ENCODE measurements at regions not wholly inside any gene's neighbourhood (a gene's known extent, or its start where the extent isn't known, plus 50 kb on each side); places are given as distances from the start of the nearest gene placed in this dataset.

DNA sequence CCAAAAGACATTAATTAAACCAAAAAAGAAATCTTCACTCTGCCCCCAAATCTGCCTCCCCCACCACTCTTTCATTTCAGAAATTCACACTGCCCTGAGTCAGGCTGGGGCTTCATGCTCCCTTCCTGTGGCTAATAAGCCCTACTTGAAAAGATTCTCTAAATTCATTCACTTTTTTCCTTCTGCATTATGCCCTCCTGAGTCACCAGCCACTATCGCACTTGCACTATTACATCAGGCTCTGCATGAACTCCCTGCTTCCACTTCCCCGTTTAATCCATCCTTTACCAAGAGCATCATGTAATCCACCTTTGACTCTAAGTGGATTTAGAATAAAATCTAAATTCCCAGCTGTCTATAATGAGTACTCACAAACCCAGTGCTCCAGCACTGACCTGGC is 295.4 kb upstream of the KLF3 start:
- Histone ChIP-seq H3K4me1 (peaks cover 5 to 45% (median 15%) of the 10 kb centered on the region in 3 donors), H3K27me3 (no peaks in the 10 kb centered on the region), H3K9me3 (no peaks in the 10 kb centered on the region), H3K36me3 (no peaks in the 10 kb centered on the region), H3K4me3 (no peak overlapping the region), H3K27ac (no peak overlapping the region)
- WGBS, 2 donors, result 59 to 63% methylated on average over 2 of the region's 2 CpGs
- TF ChIP-seq, protein P1, sequence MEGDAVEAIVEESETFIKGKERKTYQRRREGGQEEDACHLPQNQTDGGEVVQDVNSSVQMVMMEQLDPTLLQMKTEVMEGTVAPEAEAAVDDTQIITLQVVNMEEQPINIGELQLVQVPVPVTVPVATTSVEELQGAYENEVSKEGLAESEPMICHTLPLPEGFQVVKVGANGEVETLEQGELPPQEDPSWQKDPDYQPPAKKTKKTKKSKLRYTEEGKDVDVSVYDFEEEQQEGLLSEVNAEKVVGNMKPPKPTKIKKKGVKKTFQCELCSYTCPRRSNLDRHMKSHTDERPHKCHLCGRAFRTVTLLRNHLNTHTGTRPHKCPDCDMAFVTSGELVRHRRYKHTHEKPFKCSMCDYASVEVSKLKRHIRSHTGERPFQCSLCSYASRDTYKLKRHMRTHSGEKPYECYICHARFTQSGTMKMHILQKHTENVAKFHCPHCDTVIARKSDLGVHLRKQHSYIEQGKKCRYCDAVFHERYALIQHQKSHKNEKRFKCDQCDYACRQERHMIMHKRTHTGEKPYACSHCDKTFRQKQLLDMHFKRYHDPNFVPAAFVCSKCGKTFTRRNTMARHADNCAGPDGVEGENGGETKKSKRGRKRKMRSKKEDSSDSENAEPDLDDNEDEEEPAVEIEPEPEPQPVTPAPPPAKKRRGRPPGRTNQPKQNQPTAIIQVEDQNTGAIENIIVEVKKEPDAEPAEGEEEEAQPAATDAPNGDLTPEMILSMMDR (IDR thresholded peaks at IDR 0.05), result no peak
- TF ChIP-seq POLR2A (IDR thresholded peaks at IDR 0.05), result no peak
- intact Hi-C loops (cut with DNase I), result no loop called here
- DNase-seq, result no peak

DNA sequence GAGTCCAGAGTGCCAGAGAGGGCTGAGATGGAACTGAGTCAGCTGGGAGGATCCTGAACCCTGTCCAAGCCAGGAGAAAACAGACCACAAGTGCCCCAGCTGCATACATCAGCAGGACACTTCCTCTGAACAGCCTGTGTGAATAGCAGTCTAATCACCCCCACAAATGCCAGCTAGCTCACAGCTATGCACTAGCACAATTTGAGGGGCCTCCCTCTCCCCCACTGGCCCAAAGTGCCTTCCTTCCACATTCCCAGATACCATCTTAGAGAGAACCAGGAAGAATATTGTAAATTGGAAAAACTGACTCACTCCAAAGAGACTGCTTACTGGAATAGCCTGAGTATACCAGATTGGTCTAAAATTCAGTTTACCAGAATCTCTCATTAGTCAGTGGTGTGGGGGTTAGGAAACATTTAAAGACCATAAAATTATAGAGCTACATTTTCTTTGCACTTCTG is 292.6 kb upstream of the KLF3 start:
- peaks cover 5 to 27% (median 11%) of the 10 kb centered on the region in 3 donors for H3K4me1 ChIP-seq
- no peaks in the 10 kb centered on the region for H3K9me3 ChIP-seq
- H3K4me3 ChIP-seq, result no peak overlapping the region
- no peaks in the 10 kb centered on the region for H3K27me3 ChIP-seq
- intact Hi-C loops (cut with DNase I), result no loop called here
- TF ChIP-seq POLR2A (IDR thresholded peaks at IDR 0.05), result no peak
- TF ChIP-seq, protein P1 (IDR thresholded peaks at IDR 0.05), result no peak
- H3K27ac ChIP-seq, result peak overlapping the region in 1 of 4 donors; percentile 41
- H3K36me3 ChIP-seq, result no peaks in the 10 kb centered on the region
- DNase-seq, result no peak

DNA sequence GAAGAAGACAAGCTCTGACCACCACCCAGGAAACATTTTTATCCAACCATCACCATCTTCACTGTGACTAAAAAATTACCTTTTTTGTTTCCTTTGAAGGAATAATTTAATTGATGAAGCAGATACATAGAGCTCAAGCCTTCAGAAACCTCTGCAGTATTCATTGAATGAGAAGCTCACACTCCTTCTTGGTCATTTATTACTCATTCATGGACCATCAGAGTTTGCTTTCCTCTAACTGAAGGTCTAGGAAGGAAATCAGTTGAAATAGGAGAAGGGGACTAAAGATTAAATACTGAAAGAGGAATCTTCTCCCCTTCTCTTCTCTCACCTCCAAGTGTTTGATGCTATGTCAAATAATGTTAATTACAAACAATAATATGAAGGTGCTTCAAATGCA is 290.6 kb upstream of the KLF3 start:
- Histone ChIP-seq H3K4me1 (peaks cover 0 to 7% (median 6%) of the 10 kb centered on the region in 3 donors), H3K27me3 (no peaks in the 10 kb centered on the region), H3K27ac (no peak overlapping the region), H3K9me3 (no peaks in the 10 kb centered on the region), H3K36me3 (no peaks in the 10 kb centered on the region), H3K4me3 (no peak overlapping the region)
- TF ChIP-seq POLR2A (IDR thresholded peaks at IDR 0.05), result no peak
- TF ChIP-seq, protein P1 (IDR thresholded peaks at IDR 0.05), result no peak
- DNase-seq, result no peak
- intact Hi-C loops (cut with DNase I), result no loop called here

DNA sequence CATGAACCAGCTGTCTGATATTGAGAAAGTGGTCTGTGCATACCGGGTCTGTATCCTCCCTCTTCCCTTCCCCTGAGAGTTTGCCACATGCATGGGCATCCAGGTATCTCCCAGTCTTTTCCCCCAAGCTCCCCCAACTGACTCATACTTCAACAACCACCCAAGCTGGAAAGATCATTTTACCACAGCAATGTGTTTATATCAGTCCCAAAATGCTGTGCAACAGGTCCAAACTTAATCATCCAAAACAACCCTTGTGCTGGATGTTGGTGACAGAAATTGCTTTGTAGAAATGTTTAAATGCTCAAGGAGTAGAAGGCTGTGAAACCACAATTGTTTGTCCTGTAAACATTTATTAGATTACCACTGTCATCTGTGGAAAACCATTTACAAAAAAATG is 286.8 kb upstream of the KLF3 start:
- WGBS, 2 donors, result 79 to 93% methylated on average over 1 of the region's 1 CpG
- no peaks in the 10 kb centered on the region for H3K9me3 ChIP-seq
- H3K4me3 ChIP-seq, result no peak overlapping the region
- H3K27me3 ChIP-seq, result no peaks in the 10 kb centered on the region
- no peak for DNase-seq
- H3K4me1 ChIP-seq, result peaks cover 0 to 3% (median 1%) of the 10 kb centered on the region in 3 donors
- intact Hi-C loops (cut with DNase I), result no loop called here
- H3K27ac ChIP-seq, result no peak overlapping the region
- no peak for TF ChIP-seq POLR2A (IDR thresholded peaks at IDR 0.05)
- TF ChIP-seq, protein P1 (IDR thresholded peaks at IDR 0.05), result no peak
- no peaks in the 10 kb centered on the region for H3K36me3 ChIP-seq

DNA sequence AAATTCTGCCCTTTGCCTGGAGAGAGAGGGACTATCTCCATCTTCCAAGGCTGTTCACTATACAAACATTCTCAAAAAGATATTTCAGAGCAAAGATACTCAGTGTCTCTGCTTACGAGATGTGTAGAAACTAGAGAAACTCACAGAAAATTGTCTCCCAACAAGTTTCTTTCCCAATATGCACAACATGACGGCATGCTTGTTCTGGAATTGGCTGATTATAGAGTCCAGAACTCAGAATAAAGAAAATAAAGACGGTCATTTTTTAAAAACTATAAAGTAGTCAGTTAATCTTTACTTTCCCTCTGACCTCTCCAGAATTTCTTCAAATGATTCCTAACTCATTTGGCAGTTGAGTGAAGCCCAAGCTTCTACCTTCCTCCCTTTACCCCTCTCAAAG is 285.5 kb upstream of the KLF3 start:
- DNase-seq, result no peak
- intact Hi-C loops (cut with DNase I), result no loop called here
- H3K9me3 ChIP-seq, result no peaks in the 10 kb centered on the region
- no peak overlapping the region for H3K27ac ChIP-seq
- 58 to 66% methylated on average over 3 of the region's 3 CpGs for WGBS, 2 donors
- no peaks in the 10 kb centered on the region for H3K36me3 ChIP-seq
- H3K4me3 ChIP-seq, result no peak overlapping the region
- no peaks in the 10 kb centered on the region for H3K27me3 ChIP-seq
- peaks cover 4 to 16% (median 7%) of the 10 kb centered on the region in 3 donors for H3K4me1 ChIP-seq
- TF ChIP-seq, protein P1 (IDR thresholded peaks at IDR 0.05), result no peak
- TF ChIP-seq POLR2A (IDR thresholded peaks at IDR 0.05), result no peak
